HG02798 (cell line): ENCODE measurements at regions not wholly inside any gene's neighbourhood (a gene's known extent, or its start where the extent isn't known, plus 50 kb on each side); places are given as distances from the start of the nearest gene placed in this dataset.

ENCODE experiments used
- ATAC-seq: cut with Tn5 transposase; IDR thresholded peaks from one replicate; pipeline ENCODE4 v1.9.1; 2021; ENCODE audit warnings: mild to moderate bottlenecking; ENCODE audit not compliant: unreplicated experiment, poor library complexity

DNA sequence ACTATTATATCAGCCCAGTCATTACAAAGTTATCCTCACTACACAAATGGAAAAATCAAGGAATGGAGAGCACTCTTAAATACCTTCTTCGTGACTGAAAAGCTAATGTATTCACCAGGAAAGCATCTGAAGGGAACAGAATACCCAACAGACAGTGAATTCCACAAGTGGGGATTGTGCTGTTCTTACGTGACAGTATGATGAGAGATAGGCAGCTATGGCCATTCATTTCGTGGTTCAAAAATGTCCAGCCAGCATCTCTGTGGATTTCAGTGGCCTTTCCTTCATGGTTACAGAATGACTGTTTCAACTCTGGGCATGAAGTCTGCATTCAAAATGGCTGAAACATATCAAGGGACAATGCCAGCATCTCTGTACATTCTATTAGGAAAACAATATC, 323.8 kb downstream of the PRELID2 start:
- no peak for ATAC-seq

DNA sequence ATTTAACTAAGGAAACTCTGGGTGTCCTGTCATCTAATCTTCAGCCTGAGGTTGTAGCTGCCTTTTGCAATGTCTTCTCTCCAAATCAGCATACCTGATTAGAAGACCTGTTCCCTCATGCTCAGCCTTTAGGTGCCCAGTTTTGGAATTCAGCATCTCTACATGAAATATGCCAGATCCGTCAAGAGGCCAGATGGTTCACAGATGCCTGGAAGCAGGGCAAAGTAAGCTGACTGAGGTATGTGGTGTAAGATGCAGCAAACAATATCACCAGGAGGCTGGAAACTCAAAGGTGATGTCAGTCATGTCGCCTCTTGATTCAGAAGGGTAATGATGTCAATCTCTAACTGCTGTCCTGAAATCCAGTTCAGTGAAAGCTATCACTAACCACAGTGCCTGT, 324.4 kb downstream of the PRELID2 start:
- no peak for ATAC-seq

DNA sequence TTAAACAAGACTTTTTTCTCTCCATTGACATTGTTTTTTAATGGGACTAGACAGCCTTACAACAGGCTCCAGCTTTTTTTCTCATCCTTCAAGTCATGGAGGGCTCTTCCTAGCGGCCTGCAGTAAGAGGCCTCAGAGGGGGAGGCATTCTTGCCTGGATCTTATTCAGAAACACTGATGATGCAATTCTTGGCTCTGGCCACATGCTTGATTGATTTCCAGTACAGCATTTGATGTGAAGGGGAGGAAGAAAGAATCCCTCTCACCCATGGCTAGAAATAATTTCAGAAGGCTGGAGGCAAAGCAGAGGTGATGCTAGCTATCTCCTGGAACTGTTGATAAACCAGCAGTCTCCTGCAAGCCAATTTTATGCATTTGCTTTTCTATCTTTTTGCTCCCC, 324.8 kb downstream of the PRELID2 start:
- ATAC-seq: no peak

DNA sequence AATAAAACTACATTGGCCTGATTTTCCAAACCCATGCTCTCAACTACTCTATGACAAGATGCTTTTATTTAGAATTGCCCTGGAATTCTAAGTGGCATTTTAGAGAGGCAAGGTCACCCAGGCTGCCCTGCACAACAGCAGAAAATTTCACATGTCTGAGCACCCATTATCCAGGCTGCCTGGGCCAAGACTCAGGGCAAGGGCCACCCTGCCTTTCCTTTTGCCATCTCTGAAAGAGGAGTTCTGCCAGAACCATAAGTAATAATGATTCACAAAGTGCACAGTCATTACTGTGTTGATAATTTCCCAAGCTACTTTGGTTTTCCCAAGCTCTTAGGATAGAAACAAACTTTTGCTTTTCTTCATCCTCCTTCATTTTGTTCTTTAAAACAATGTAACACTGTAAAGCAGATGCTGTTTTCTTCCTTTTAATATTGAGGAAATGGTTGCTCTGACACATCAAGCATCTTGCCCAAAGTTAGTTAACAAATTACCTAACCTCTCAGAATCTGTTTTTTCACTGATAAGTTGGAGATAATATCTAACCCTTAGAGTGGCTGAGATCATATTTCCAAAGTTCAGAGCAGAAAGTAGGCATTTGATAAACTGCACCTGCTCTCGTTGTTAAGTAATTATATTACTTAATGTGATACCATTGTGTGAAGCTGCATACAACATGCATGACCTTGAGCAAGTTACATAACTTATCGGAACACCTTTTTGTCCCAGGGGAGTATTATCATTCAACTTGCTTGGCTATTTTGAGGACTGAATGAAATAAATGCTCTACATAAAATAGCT, 325.6 kb downstream of the PRELID2 start:
- ATAC-seq: no peak

DNA sequence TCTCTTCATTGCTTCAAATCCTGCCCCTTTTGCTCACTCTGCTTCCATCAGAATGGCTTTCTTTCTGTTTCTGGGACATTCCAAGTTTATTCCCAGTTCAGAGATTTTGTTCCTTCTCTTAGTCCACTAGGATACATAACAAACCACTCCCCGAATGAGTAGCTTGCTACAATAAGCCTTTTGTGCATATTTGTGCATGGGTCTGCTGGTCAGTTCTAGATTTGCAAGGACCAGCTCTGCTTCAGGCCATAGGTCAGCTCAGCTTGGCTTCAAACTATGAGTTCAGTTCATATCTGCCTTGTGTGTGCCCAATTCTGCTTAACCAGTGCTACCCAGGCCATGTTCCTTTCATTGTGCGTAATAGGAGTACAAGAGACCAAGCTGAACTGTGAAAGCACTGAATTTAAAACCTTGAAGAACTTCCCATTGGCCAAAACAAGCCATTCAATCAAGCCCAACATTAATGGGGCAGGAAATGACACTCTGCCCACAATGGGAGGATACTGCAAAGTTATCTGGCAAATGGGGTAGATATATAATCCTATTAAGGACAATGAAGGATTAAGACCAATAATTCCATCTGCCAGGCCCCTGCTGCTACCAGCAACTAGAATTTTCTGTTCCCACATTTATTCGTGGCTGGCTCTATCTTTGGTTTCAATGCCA, 328.8 kb downstream of the PRELID2 start:
- ATAC-seq: no peak

DNA sequence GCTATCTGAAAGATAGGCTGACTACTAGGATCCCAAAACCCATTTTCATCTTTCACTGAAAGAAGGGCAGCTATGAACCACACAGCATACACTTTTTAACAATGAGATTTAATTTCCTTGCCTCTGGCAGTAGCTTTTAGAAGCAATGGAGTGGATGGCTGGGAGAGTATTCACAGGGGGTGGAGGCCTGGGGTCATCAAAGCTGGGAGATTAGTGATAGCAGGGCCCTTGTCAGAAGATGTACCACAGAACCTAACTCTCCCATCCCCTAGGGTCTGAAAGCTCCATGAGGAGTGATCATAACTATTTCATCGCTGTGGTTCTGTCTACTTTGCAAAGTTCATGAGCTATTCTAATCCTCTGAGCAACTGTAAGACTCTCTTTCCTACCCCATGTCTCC, 332.2 kb downstream of the PRELID2 start:
- no peak for ATAC-seq

DNA sequence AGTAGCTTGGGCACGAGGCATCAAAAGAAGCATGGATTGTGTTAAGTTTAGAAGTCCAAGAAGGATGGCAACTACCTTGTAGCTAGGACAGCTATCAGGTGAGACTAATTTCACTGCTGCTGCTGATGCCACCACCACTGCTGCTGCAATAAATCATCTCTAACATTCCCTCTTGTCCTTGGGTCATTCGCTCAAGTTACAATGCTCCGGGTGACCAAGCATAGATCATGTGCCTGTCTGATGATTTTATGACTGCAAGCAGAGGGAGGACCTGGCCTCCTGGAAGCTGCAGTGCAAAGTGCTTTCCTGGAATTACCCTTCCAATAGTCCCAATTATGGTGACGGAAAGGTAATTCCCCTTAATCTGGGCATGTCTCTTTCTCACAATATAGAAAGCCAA, 334.4 kb downstream of the PRELID2 start:
- ATAC-seq: no peak

DNA sequence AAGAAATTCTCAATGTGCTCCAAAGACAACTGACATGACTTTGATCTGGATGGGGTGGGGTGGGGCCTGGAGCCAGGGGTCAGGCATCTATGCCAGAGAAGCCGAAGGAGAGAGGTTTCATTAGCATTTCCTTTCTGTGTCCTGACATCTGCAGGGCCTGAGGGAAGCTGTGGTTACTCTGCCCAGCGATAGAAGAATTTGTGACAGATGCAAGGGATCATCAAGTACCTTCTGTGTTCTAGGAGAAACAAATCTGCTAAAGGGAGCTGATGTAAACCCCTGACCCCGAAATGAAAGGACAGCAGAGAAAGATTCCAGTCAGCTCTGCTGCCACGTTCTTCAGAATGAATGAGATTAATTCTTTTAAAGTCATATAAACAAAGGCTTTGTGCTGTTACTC, 335.7 kb downstream of the PRELID2 start:
- ATAC-seq: no peak

DNA sequence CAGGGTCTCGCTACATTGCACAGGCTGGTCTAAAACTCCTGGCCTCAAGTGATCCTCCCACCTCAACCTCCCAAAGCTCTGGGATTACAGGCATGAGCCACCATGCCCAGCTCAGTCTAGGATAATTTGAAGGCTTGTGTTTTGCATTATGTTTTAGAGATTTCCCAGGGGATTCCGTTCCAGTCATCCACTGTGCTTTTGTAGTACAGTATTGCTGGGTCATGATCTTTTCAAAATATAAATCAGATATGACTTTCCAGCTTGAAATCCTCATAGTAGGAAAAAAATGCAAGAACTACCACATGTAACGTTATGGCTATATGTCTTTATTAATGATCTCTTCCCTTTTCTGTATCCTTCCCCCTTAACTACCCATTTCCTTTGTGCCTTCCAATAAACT, 338.1 kb downstream of the PRELID2 start:
- ATAC-seq: no peak

DNA sequence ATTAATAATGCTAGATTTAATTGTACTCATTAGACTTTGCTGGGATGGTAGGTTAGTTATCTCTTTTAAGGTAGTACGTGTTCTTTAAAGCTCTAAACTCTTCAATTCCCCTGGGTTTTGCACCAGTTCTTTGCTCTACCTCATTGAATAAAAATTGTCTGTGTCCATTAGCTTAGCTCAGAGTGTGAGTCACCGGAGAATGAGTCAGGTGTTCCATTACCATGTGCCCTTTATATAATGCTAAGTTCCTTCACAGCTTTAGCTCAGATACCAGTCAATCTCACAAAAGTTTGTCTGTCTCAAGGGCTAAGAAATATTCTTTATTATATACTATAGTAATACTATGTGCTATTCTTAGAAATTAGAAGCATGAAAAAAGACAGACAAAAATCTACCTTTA, 339.4 kb downstream of the PRELID2 start:
- ATAC-seq: no peak

DNA sequence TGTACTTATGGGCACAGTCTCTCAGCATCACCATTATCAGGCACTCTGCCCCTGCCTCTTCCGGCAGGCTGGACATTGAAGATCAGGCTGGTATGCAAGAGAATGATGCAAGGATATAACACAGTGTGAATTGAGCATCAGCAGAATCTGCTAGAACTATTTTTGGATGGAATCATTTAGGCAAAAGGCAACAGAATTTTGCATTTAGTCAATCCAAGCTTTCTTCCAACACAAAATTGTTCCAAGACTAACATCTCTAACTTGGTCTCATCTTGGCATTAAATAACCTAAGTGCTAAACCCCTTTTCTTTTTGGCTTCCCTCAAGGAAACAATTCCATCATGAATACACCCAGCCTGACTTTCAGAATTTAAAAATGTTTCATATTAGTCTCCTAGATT, 339.9 kb downstream of the PRELID2 start:
- ATAC-seq: no peak

DNA sequence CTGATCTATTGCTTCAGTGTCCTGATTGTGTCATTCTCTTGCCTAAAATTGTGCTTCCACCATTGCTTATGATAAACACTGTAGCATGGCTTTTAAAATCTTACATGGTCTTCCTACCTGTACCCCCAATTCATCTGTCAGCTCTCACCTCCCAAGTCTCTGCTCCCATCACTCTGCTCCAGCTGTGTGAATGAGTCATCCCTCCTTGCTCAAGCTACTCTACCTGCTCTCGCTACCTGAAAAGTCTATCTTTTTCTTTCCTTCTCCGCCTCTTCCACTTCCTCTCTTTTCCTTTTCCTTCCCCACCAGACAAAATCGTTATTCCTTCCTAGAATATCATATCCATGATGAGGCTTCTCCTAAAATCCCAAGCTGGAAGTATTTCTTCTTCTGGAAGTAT, 341.7 kb downstream of the PRELID2 start:
- ATAC-seq: no peak

DNA sequence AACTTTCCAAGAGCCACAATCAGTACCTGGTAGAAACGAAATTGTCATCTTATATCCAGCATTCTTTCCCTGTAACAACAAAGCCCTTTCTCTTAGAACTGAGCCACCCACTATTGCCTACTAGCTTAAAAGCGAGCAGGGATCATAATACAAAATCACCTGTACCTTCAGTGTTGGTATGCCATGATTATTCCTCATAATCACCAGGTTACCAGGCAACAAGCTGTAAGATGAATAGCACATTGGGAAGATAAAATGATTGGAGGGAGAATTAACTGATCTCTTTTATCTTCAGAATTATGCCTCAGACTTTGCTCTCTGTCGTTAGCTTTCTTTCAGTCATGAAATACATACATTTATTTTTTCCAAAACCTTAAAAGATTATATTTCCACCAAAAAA, 345.6 kb downstream of the PRELID2 start:
- no peak for ATAC-seq

DNA sequence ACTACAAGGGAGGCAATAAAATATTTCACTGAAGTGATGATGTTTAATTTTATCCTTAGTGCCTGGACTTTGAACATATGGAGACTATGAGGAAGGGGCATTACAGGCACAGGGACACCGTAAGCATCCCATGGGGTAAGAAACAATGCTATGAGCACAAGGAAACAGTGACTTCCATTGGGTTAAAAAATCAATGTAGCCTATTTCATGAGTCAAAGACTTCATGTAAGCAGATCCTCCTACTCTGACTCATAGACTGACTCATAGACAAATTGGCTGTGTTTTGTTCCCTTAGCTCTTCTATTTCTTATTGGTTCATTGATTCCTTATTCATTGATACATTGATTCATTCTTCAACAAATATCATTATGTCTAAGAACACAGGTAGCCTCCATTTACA, 351.0 kb downstream of the PRELID2 start:
- ATAC-seq: no peak

DNA sequence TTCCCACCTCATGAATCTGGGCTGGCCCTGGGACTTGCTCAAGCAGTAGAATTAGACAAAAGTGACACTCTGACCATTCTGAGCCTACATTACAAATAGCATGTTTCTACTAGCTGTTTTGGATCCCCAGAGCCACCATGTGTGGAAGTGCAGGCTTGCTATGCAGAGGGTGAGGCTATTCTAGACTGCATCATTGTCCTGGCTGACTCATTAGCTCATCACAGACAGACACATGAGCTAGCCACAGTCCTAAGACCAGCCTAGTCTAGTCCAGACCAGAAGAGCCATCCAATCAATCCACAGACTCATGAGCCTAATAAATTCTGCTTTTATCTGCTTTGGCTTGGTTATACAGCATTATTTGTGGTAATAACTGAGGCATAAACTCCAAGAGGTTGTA, 351.9 kb downstream of the PRELID2 start:
- no peak for ATAC-seq

DNA sequence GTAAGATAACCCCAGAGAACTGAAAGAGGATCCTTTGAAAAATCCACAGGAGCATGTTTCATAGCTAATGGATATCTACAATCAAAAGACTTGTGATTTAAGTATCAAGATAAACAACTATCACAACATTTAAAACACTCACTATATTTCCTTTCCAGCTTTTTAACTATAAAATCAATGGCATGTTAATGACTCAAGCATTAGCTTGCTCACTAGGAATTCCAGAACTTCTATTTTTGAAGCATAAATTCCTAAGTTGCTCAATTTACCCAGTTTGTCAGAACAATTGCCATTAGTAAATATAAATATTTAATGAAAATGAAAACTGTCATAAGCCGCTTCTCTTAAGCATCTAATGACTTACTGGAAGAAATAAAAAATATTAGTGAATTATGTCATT, 355.3 kb downstream of the PRELID2 start:
- no peak for ATAC-seq

DNA sequence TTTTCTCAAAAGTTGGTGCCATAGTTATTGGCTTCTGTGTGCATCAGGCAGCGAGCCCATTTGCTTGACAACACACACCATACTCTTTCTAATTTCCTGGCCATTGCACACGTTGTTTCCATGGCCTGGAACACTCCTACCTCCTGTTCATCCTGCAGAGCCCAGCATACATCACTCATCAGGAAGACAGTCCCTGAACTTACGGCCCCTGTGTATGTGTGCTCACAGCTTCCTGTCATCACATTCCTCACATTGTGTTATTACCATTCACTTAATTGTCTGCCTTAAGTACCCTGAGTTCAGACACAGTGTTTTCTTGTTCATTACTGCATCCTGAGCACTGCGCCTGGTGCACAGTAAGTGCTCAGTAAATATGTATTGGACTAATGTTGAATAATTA, 355.9 kb downstream of the PRELID2 start:
- ATAC-seq: no peak

DNA sequence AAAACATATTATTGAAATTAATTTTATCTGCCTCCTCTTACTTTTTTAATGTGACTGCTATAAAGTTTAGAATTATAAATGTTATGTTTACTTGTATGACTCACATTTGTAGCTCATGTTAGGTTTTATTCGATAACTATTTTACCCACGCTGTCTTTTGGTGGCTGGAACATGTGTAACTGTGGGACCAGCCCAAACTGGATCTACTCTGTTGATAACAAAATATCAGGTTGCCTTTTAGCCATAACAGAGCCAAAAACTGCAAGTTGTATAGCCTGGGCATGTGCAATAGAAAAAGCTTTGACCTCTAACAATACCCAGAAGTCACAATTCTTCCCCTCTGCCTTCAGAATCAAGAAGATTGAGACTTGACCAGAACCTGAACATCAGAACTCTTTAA, 356.5 kb downstream of the PRELID2 start:
- no peak for ATAC-seq

DNA sequence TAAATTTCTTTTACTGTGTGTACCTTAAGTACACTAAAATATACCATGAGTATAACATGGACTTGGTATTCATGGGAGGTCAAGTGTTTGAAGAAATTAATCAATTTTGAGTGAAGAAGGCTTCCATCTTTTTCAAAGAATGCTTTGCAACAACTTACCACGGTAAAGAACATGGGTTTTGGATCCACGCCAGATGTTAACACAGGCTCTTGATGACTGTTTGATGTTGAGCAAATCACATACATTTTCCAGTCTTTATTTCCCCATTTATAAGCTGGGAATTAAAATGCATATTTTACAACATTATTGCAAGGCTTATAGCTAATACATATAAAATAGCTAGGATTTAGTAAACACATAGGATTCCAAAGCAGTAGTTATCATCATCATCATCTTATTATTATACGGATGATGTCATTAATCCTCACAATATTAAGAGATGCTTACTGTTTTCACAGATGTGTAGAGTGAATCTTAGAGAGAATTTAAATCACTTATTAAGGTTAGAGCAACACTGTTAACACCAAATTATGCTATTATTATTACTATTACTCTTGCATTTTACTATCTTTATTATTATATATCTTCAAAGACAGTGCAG, 362.0 kb downstream of the PRELID2 start:
- ATAC-seq: no peak

DNA sequence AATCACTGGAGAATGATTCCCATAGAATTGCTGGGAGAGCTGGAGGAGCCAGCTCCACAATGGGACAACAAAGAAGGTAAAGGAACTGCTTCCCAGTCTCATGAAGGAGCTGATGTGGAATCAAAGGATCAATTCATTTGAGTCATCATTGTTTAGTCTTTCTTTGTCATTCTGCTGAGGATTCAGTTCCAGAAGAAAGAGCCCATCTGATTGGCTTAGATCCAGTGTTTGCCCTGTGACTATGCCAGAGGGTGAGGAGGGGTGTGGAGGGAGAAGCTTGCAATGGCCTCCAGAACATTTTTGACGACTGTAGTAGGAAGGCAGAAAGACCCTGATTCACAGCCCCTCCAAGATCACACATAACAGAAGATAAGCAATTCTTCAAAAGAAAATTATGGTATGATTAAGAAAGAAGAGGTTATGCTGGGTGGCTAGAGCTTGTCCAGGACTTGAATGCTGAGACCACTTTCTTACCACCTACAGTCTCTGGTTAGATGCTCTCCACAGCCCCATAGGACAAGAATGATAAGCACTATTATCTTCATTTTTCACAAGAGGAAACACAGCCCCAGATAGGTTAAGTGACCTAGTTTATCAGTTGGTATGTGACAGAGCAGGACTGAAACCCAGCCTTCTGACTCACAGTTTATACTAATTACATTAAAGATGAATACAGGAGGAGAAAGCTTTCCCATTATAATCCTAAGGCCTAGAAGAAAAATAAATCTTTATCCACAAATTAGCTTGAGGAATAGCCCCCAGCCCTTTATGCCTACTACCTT, 363.1 kb downstream of the PRELID2 start:
- ATAC-seq: no peak

DNA sequence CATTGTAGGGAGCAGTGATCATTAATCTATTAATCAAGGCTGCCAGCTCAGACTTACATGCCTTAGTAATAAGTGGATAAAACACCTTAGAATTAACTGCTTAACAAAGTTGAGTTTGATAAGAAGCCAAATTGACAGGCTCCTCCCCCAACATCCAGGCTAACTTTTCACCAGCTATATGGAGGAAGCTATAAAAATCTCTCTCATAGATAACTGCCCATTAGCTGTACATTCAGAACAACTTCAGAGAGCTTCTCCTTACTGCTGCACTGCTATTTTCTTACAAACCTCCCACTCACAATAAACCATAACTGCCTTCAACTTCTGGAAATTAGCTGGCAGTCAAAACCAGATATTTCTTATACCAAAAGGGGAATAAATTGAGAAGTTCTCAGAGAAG, 364.1 kb downstream of the PRELID2 start:
- ATAC-seq: no peak
